GM19372 (cell line): ENCODE measurements at regions not wholly inside any gene's neighbourhood (a gene's known extent, or its start where the extent isn't known, plus 50 kb on each side); places are given as distances from the start of the nearest gene placed in this dataset.
"Not testable (repeated sequence)": the region's sequence is repeated elsewhere in the genome, so short reads cannot be mapped to it uniquely, and the experiment has no call there.

Experiments
- ATAC-seq: cut with Tn5 transposase; IDR thresholded peaks from one replicate; pipeline ENCODE4 v1.9.1; 2021; ENCODE audit warnings: mild to moderate bottlenecking, low read depth, moderate library complexity; ENCODE audit not compliant: unreplicated experiment

DNA sequence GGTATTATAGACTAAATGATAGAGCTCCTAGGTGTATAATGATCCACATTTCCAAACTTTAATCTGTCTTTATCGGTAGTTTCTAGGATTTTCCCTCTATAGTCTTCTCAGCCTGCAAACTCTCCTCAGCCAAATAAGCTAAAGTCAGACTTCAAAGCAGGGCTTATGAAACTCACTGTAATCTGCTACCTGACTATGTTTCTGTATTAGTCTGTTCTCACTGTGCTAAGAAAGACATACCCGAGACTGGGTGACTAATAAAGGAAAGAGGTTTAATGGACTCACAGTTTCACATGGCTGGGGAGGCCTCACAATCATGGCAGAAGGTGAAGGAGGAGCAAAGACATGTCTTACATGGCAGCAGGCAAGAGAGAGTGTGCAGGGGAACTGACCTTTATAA is 928.7 kb upstream of the ADGRB3 start:
- no peak for ATAC-seq

DNA sequence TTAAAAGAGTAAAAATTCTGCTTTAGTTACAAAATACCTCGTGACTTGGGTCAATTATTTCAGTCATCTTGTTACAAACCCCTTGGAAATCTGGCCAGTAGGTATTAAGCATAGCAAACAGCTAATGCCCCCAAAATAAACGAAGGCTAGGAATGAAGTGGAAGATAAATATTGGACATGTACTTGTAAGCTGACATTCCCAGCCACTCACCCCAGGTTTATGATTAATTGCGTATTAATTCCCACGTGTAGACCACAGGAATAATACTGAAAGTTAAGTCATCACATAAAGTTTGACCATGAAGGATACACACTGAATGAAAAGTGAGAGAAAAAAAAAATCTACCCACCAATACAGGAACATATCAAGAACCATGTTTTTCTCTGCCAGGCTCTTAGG is 936.5 kb upstream of the ADGRB3 start:
- ATAC-seq: no peak

- no peak for ATAC-seq
These were observed 941.0 kb upstream of the ADGRB3 start for GRCh38 chr6:67694127-67694526.

GRCh38 chr6:67689329-67689728 is 945.8 kb upstream of the ADGRB3 start:
- no peak for ATAC-seq

GRCh38 chr6:67687396-67687795 is 947.7 kb upstream of the ADGRB3 start:
- ATAC-seq: no peak

- ATAC-seq: not testable (repeated sequence)
These were observed 948.9 kb upstream of the ADGRB3 start for GRCh38 chr6:67686225-67686624.

DNA sequence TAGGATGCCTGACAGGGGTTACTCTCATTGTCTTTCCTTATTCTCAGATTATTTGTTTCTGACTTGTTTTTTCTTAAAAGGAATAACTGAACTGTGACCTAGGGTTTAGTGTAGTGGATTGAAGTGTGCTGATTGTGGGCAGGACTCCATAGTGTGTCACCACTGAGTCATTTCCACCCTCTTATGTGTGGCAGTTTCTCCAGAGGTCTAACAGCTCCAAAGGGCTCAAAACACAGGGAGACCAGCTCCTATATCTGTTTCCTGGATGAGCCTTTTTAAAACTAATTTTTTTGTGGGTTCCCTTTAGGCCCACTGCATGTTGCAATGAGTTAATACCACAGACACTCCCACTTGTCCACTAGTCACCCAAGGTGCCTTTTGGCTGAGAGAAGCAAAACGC is 951.1 kb upstream of the ADGRB3 start:
- no peak for ATAC-seq

GRCh38 chr6:67680297-67680932 is 954.7 kb upstream of the ADGRB3 start:
- no peak for ATAC-seq

GRCh38 chr6:67679566-67680296 is 955.4 kb upstream of the ADGRB3 start:
- ATAC-seq: no peak

DNA sequence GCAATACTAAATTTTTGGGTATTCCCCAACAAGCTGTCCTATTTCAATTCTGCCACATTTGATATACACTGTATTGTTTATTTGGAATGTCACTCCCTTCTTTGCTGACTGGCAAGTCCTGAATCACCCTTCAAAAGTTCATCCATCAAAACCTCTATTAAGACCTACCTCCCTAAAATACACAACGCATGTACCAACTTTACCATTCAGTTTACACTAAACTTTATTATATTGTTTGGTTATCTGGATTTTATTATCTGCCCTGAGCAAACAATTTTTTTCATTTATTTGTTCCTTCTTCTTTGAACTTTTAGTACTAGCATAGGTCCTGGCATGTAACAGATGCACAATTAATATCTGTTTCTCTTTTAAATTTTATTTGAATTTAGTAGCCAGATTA is 958.2 kb upstream of the ADGRB3 start:
- ATAC-seq: no peak

- ATAC-seq: no peak
These were observed 967.3 kb upstream of the ADGRB3 start for GRCh38 chr6:67667637-67668422.

GRCh38 chr6:67666177-67666964 is 968.7 kb upstream of the ADGRB3 start:
- ATAC-seq: no peak

GRCh38 chr6:67664942-67665341 is 970.1 kb upstream of the ADGRB3 start:
- ATAC-seq: no peak

DNA sequence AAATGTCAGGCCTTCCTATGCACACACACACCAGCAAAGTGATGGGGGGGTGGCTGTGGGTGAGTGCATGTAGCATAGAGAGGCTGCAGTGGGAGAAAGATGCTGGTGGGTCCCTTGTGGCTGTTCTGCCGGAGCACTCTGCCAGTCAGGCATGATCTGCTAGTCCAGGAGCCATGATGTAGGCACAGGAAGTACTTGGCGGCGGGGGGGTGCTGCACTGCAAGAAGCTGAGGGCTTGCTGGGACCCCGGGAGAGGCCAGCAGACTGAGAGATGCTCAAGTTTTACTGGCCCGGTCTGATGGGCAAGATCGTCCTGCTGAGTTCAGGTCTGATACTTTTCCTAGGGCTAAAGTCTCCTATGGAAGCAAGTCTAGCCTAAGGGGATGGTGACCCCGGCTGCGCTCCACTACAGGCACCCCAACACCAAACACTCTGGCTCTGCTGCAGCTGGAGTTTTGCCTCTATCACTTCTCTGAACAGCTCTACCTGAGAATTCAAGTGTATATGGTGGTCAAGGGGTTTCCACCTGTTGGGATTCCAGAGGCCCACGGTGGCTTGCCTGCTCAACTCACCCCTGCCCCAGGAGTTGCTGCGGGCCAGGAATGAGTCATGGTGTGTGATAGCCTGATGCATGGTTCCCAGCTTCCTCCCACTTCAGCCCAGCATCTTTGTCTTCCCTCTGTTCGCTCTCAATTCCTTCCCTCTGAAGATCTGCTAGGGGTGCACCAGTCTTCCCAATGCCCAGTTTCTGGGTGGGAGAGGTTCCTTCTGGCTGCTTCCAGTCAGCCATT is 971.8 kb upstream of the ADGRB3 start:
- no peak for ATAC-seq

GRCh38 chr6:67653561-67653960 is 981.5 kb upstream of the ADGRB3 start:
- no peak for ATAC-seq

- ATAC-seq: no peak
These were observed 988.5 kb upstream of the ADGRB3 start for GRCh38 chr6:67646550-67646949.

DNA sequence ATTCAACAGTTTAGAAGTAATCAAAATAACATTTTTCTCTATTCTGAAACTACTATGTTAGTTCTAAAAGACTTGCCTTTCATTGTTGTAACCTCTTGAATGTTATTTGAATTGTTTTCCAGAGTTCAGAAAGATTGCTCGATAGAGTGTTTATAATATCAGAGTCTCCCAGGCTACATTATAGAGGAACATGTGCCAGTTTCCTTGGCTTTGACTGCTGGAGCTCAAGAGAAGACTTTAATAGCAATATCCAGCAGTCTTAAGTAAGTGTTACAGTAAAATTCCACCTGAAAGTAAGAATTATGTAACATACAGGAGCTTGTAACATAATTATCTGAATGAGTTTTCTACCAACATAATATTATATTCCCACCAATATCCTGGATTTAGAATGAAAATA is 991.8 kb upstream of the ADGRB3 start:
- no peak for ATAC-seq

DNA sequence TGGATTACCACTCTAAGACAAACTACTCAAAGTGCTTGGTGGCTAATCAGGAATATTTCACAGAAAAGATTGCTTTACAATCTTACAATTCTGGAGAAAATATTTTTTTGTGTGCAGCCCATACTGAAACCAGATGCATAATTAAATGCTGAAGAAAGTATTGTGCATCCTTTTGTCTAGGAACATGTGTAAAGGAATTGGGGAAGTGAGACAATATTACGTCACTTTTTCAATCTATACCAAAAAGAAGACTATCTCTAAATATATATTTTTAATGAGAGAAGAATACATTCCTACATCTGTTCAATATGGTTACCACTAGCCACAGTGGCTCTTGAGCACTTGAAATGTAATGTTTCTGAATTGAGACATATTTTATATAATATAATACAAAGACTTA is 992.5 kb upstream of the ADGRB3 start:
- no peak for ATAC-seq

DNA sequence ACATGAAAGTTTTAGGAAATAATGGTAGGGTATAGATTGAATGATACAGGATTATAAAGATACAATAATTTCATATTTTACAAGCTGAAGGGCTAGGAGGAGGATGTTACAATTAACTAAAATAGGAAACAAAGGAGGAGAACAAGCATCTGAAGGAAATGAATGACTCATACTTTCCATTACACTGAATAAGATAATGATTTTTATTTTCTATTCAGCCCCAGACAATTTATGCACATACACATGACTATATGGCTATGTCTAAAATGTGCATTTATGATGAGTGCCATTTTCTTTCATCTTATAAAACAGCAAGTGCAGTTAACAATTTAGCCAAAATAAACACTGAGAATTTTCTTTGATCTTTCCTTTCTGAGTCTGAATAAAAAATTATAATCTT is 994.6 kb upstream of the ADGRB3 start:
- no peak for ATAC-seq

DNA sequence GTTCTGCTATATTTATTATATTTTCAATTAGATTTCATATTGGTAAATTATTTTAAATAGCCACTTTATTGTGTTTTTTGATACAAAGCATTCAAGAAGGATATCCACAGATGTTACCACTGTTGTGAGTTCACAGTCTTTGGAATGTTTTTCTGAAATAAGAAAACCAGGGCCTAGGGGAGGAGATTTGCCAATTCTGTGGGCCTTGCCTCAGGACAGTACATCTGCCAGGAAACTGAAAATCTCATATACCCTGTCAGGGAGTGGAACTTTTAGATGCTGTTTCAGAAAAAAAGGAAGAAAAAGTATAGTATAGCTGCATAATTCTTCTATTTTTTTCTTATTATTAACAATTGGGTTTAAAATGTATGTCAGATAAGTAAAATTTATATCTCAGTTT is 995.9 kb upstream of the ADGRB3 start:
- no peak for ATAC-seq
